RPMI8226 (cell line): ENCODE measurements at regions not wholly inside any gene's neighbourhood (a gene's known extent, or its start where the extent isn't known, plus 50 kb on each side); places are given as distances from the start of the nearest gene placed in this dataset.

Experiments
- DNase-seq: peaks from one replicate; pipeline ENCODE4 v3.0.0-alpha.2; 2015

DNA sequence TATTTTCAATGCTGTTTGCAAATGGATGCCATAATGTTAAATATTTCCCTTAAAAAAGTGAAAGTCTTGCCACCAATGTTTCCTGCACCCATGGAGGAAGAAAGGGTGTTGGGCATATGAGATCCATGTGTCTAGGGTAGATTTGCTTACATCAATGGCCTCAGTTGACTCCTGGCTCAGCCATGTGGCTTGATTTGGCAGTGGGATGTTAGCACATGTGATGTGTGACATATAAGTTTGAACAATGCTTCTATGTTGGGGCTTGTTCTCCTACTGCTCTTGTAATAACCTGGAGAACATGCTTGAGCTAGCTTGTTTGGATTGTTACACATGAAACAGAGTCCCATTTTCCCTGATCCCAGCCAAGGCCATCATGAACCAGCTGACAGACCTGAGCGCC lies 187.6 kb downstream of the SCP2D1 start:
- no peak for DNase-seq

DNA sequence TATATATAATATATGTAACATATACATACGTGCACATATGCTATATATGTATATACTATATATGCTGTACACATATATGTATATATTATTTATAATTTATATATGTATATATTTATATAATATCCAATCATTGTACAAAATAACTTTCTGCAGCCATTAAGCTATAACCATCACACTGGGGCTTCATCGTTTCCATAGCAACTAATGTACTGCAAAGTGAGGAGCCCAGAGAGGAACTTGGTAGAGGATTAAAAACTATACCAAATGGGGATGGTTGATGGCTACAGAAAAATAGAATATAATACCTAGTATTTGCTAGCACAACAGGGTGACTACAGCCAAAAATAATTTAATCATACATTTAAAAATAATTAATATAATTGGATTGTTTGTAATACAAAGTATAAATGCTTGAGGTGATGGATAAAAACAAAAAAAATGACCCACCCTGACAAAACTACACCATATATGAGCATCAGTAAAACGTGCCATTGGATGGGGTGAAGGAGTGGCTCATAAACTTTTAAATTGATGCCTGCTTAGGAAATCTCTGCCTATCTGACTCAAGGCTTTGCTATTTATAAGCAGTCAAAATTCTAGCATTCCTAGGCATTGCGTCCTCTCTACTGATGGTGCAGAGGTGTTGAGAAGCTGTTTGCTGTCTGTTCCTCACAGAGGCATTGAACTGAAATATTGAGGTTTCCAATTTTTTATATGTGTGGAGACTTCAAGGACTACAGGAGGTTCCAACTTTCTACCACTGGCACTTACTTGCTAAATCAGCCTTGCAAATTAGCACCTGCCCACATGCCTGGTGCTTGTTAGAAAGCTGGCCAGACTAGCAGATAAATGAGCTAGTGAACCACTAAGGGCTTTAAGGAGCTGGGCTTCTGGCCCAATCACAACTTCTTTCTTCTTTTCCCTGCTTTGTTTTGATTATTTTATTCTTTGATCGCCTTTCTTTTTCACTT lies 190.1 kb downstream of the SCP2D1 start:
- no peak for DNase-seq

DNA sequence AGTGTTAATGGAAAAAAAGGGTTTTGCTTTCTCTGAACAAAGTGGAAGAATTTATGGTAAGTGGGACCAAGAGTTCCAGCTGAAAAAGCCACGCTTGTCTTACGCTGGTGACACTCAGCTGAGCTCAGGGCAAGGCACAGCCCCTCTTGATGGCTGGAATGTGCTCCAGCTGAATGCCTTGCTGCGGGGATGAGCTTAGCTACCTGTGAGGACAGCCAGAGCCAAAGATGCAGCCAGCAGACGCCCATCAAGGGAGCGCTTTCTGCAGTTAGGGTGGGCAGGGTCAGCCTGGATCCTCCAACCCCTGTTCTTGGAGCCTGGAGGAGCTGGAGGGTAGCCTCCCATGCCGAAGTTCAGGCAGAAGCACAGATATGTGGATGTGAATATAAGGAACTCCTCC lies 191.4 kb downstream of the SCP2D1 start:
- no peak for DNase-seq

DNA sequence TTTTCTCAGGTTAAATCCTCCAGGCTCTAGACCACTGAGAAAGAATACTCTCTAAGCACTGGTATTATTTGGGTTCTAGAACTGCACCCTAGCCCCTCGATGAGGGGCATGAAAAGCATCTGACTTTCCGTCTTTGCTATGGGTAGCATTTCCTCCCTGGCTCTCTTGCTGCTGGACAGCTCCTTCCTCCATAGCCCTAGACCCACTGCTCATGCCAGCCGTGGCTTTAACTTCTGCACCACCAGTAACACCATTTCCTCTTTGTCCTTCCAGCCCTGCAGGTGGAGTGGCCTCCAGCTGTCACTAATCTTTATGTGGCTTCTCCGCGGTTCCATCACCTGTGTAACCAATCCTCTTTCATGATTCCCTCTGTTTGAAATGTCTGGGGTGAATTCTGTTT lies 194.9 kb downstream of the SCP2D1 start:
- DNase-seq = no peak

DNA sequence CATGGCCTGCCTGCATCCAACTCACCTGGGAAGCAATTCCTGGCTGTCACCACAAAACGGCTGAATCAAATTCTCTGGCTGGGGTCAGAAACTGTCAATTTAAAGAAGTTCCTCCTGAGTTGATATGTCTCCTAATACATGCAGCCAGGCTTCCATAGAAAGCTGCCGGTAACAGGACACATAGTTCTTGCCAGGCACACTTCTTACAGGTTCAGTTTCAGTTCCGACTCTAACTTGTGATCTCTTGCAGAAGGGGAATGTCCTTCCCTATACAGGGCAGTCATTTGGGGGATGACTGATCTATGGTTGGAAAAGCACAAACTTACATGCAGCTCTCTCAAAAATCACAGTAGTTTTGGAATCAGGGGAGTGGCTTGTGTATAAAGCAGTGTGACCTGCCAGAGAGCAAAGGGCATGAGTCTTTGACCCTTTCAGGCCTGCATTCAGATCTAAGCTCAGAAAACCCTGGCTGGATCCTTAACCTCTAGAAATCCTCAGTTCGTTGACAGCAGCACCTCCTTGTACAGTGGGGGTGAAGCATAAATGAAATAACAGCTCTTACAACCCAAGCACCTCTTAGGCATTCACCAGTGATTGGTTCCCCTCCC lies 195.6 kb downstream of the SCP2D1 start:
- DNase-seq = peak; percentile 27

DNA sequence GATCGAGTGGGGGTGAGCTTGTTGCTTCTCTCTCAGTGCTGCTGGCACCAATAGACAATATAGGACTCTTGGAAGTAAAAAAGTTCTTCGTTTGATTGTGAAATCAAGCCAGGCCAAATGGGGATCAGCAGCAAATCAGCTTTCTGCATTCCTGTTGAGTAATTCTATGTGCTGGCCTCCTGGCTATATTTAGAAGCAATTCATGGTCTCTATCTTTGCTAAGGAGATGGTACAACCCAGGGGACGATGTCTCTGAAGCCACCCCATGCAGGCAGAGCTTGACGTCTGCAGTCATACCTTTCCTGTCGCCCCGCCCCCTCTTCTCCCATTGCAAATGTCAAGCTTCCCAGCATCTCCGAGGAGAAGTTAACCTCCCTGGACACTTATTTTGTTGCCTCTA lies 199.1 kb downstream of the SCP2D1 start:
- DNase-seq = no peak

DNA sequence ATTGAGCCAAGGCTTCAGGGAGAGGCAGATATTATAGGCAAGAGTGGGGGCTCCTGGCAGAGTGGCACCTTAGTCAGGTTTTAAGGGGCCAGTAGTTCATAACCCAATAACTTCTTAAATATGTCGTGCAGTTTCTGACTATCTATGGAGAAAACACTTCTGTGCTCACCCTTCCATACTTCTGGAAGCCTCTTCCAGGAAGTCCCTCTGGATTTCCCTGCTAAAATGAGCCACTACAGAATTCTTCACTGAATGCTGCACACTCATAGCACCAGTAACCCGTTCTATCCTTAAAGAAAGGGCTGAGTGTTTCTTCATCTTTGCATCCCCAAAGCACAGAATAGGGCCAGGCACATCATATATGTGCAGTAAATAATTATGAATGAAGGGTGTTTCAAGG lies 198.5 kb upstream of the SLC24A3 start:
- DNase-seq = no peak

DNA sequence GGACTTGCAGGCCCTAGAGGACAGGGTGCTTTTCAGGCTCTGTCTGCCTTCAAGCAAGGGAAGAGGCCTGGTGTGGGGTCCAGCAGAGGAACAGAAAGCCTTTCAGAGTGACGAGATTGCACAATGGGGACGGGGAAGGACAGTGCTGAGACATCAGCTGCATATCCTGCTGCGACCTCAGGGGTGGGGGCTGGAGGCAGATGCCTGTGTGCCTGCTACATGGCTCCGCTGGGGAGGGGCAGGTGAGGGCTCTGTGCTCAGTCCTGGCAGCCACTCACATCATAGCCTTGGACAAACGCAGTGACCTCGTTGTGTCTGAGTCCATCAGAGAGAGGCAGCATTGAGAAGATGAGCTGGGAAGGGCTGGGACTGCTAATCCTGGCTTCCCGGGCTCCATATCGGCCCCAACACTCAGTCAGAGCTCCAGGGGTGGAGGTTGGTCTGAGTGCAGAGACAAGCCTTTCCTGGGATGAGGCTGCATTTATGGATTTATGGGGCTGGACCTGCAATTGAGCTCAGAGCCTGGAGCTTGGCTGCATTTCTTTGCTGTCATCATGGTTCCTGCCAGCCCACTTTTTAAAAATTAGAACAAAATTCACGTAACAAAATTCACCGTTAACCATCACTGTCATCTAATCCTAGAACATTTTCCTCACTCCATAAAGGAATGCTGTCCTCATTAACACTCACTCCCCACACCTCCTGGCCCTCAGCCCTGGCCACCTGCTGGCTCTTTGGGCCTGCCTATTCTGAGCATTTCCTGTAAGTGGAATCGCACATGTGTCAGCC lies 196.9 kb upstream of the SLC24A3 start:
- no peak for DNase-seq

DNA sequence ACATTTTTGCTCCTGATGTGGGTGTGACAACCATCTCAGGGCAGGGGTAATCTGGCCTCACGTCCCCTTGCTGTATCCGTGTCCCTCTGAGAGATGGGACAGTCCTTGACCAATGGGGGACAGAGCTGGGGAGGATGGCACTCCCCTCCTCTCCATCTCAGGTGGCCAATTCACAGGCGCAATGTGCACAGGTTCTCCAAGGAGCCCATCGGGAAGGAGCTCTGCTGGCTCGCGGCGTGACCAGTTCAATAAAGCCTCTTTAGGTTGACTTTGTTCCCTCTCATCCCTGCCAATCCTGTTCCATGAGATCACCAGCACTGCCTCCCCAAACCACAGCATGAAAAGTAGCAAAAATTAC lies 196.3 kb upstream of the SLC24A3 start:
- no peak for DNase-seq

DNA sequence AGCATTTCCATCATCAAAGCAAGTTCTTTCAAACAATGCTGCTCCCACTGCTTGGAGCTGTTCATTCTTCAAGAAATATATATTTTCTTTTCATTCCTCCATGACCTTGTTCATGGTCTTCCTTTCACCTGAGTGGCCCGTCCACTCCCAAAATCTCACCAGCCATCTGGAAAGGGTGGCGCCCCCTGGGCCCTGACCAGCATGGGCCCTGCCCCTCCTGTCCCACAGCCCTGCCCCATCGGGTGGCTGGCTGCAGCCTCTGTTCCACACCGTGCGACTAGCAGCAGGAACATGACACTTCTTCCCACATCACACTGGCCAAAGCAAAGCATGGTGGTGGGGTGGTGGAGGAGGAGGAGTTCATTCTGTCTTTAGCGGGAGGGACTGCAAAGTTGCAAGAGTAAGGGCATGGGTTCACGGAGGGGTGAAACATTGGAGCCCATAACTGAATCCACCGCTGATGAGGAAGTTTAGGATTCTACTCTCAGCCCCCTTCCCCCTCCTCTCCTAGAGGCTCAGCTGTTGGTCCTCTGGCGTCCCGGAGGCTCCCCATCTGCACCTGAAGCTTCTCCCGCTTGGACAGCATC lies 195.2 kb upstream of the SLC24A3 start:
- no peak for DNase-seq

DNA sequence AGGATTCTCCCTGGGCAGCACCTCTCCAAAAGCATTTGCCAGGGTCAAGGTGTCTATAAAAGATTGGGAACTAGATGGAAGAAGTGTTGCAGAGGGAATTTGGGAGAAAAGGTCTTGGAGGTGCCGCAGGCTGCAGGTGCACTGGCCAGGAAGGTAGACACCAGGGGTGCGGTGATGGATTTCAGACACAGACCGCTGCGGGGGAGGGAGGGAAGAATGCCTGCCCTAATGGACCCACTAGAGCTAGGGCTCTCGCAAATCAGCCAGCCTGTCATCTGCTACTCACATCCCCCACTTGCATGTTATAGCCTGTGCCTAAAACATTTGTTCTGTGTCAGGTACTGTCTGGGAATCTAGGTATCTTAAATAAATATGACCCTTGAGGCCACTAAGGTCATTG lies 193.6 kb upstream of the SLC24A3 start:
- no peak for DNase-seq

DNA sequence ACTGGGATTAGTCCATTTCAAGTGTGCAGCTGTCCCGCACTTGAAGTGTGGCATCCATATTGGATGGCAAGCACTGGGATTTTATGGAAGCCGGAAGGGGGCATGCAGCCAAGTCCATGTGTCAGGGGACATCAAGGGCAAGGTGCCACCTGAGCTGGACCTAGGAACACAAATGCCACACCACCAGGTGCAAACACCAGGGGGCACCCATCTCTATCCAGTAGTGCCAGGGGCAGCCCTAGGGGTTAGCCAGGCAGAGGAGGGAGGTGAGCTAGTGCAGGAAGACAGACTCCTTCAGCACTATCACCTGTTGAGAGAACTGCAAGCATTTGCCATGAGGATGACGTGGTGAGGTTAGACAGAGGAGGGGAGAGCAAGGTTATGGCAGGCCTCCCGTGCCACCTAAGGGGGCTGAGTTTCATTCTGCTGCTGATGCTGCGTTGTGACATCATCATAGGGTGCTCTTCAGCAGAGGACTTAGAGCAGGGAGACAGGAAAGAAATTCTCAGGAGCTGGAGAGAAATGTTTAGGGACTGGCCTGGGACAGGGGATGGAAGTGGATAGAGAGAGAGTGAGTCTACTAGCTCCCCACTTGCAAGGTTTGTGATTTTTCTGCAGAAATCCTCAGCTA lies 192.6 kb upstream of the SLC24A3 start:
- DNase-seq = no peak

DNA sequence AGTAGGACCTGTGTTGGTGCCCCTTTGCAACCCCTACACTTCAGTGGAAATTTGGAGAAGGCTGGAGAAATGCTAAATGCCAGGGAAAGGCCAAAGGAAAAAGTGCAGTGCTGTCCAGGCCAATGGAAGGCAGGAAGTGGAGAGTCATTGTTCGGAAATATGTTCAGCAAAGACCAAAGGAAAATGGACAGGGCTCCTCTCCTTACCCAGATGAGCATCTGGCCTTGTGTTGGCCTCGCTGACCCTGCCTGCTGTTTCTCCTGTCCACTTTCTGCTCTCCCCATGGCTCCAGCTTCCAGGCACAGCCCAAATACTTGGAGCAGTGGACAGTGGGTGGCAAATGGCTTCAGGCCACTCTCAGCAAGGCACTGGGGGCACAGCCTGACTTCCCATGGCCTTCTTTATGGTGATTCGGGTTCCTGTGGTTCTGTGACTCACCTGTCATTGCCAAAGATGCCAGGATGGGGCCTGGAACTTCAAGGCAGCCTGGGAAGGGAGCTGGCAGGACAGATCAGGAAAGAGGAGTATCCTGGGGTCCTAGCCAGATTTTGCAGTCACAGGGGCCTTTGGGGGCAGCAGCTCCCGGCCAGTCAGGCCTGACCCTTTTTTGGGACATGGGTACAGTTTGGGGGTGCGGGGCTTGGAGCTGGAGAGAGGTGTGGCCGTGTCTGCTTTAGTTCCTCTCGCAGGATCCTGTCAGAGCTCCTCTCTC lies 190.9 kb upstream of the SLC24A3 start:
- no peak for DNase-seq

DNA sequence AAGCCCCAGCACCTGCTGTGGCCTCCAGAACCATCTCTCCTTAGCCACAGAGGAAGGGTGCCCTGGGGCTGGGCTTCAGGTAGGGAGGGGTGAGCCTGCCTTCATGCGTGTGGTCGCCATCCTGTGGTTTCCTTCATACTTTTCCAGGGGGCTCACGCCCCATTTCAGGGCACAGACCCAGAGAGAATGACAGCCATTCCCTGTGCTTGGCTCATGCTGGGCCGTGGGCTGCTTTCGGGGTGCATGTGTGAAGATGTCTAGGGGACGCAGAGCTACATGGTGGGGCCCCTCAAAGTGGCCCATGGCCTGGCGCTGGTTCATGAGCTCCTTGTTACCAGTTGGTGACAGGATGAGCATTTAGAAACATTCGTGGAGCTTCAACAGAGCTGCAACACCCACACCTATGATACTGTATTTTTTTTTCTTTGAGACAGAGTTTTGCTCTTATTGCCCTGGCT lies 190.3 kb upstream of the SLC24A3 start:
- no peak for DNase-seq

DNA sequence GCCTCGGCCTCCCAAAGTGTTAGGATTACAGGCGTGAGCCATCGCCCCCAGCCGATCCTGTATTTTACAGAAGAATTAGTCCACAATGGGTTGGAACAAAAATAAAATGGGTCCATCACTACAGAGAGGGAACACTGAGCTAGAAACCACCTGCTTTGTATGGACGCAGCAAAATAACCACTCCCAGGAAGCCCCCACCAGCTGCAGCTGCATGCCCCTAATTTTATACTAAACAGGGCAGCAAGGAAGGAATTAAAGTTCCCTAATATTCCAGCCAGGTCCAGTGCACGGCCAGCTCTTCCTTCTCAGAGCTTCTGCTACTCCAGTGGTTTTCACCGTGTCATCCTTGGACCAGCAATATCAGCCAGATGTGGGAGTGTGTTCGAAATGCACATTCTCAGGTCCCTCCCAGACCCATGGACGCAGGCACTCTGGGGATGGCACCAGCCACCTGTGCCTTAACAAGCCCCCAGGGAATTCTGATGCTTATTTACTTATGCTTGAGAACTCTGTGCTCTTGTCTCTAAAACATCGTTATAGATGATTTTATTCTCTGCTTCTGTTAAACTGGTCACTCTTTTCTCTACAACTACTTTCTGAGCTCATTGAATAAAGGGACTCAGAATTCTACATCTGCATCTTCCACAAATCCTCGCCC lies 189.5 kb upstream of the SLC24A3 start:
- DNase-seq = no peak

DNA sequence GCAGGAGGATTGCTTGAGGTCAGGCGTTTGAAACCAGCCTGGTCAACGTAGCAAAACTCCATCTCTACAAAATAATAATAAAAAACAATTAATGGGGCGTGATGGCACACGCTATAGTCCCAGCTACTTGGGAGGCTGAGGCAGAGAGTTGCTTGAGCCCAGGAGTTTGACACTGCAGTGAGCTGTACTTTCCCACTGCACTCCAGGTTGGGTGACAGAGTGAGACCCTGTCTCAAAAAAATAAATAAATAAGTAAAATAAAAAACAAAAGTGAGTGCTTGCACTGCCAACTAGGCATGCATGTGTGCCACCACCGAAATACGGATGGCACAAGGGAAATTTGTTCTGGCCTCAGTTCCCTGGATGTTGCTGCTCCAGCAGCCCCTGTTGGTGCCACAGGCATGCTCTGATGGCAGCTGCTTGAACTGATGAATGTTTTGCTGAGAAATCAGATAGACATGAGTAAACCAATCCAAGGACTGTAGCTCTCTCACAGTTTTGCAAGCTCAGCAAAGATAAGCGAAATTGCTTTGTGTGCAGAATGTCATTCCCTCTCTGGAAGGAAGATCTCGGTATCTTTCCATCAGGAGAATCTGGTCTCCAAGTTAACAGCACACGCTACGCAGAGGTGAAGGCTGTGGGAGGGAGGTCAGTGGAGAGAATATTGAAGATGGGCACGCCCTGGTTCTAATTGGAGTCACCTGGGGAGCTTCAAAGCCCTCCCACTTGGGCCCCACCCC lies 188.0 kb upstream of the SLC24A3 start:
- DNase-seq = no peak

DNA sequence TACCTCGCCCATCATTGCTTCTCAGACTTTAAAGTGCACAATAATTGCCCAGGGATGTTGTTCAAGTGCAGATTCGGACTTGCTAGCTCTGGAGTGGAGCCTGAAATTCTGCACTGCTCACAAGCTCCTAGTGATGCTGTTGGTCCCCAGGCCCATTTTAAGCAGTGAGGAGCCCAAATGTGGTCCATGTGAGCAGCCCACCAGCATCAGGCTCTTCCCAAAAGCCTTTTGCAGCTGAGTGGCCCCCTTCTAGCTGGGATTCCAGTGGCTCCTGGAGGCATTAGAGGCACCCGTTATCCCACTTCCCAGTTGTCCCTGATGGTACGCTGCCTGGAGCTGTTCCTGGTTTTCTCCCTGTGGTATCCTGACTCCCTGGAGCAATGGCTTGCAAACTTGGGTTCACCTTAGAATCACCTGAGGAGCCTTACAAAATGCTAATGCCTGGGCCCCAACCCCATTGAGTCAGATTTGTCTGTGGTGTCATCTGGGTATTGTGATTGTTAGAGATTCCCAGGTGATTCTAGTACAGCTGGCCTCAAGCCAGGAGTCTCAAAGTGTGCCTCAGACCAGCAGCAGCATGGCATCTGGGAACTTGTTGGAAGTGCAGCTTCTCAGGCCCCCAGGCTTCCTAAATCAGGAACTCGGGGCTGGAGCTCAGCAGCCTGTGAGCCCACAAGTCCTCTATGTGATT lies 186.9 kb upstream of the SLC24A3 start:
- no peak for DNase-seq

DNA sequence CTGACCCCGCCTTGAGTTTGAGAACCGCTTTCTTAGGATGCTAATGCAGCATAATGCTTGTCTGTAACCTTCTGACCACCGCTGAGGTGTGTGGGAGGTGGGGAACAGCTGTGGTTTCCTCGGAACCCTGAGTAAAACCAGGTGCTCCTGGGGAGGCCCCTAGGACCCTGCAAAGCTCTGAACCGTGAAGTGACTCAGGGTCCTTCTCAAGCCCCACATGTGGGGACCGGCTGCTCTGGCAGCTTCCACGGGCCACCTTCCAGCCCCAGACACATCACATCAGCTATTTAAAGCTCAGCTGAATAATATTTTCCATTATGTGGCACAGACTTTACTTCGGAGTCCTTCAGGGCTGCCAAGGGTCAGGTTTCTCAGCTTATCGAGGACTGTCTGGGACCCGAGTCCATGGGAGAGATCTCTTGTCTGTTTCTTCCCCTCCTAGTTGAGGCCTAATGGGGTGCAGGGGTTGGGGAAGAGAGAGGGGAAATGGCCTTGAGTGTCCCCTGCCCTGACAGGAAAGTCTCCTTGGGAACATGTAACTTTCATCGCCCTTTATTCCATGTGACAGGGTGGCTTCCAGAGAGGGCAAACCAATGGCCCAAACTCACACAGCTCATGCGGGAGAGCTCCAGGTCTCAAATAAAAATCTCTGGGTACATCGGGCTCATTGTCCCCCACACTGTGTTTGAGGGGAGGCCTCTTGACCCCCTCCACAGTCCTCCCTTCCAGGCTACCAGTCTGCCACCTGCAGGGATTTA lies 186.1 kb upstream of the SLC24A3 start:
- no peak for DNase-seq

DNA sequence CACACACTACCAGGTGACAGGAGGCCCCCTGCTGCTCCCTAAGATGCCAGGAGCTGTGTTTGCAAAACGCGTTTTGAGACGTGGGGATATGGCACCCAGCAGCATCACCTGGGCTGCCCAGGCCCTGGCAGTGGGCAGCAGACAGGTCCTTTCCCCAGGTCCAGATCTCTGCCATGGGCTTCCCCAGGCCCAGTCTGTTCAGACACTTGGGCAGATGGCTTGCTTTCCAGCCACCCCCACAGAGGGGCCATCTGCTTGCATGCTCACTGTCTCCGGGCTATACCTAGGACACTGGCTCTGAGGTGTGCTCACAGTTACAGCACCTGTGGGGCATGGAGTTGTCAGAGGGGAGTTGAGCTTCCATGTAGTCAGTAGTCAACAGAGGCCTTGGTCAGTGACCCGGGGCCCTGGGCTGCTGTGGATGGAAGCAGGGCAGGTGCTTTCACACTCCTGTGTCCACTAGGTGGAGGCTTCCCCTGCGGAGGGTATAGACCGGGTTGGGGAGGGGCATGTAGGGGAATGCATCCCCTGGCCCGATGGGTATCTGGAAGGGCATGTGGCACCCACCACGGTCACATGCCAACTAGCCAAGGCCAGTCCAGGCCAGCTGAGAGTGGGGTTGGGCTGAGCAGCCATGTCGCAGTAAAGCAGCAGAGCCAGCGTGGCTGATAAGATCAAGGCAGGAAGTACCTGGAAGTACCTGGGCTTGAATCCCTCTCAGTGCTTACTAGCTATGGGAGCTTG lies 185.4 kb upstream of the SLC24A3 start:
- DNase-seq = no peak
